B cell (primary cell): ENCODE measurements at regions not wholly inside any gene's neighbourhood (a gene's known extent, or its start where the extent isn't known, plus 50 kb on each side); places are given as distances from the start of the nearest gene placed in this dataset.
"Not testable (repeated sequence)": the region's sequence is repeated elsewhere in the genome, so short reads cannot be mapped to it uniquely, and the experiment has no call there.

Experiments used
- ATAC-seq: fragments of 200-7000 bp; cut with Tn5 transposase; one replicate; pipeline ENCODE4 v1.10.0; 2021; ENCODE audit warnings: low read depth, mild to moderate bottlenecking, moderate number of reproducible peaks, moderate library complexity
- CTCF ChIA-PET: fragments of 350-600 bp; sonication (Branson Sonifier 250); formaldehyde crosslinking; loops from one replicate; lab custom pipeline; 2021; ENCODE audit warnings: antibody characterized with exemption, inconsistent platforms; lab: Charles Lee
- POLR2A ChIA-PET: fragments of 350-600 bp; sonication (Branson Sonifier 250); formaldehyde crosslinking; loops from one replicate; lab custom pipeline; 2021; ENCODE audit warnings: antibody characterized with exemption; lab: Charles Lee
- DNase-seq: peaks from one replicate; pipeline ENCODE4 v3.0.0; 2013
- H2AFZ ChIP-seq: 2 replicates; pipeline ENCODE4 v1.6.1; 2012; ENCODE audit warnings: mild to moderate bottlenecking, low read depth, low read length; ENCODE audit not compliant: insufficient read depth, poor library complexity, severe bottlenecking
- H3K27ac ChIP-seq, 2 donors: 1 replicate in 1 of 2; 2 replicates in 1 of 2; pipeline ENCODE4 v1.5.1; 2012 to 2013; ENCODE audit warnings: low read length in 2 of 2, mild to moderate bottlenecking in 2 of 2, moderate library complexity in 1 of 2
- H3K27me3 ChIP-seq, 4 experiments: fragments of 200-600 bp in 1 of 4; sonication (generic) in 1 of 4; replicated peaks in 1 of 4; 1 replicate in 2 of 4; 2 replicates in 2 of 4; pipeline versions ENCODE4 v1.6.1 to v1.7.0; 2013 to 2016; ENCODE audit warnings: low read length in 3 of 4, mild to moderate bottlenecking in 2 of 4, mixed read lengths in 1 of 4, moderate library complexity in 1 of 4; ENCODE audit not compliant: insufficient read depth in 4 of 4, control insufficient read depth in 3 of 4; ENCODE audit errors: control extremely low read depth in 1 of 4
- H3K36me3 ChIP-seq, 2 experiments: replicated peaks in 1 of 2; 1 replicate in 1 of 2; 2 replicates in 1 of 2; pipeline versions ENCODE4 v1.6.1 to v1.7.1; 2013; ENCODE audit warnings: low read length in 1 of 2; ENCODE audit not compliant: insufficient read depth in 2 of 2, control insufficient read depth in 1 of 2; ENCODE audit errors: control extremely low read depth in 1 of 2, extremely low read depth in 1 of 2
- H3K4me1 ChIP-seq, 2 donors: fragments of 200-600 bp in 1 of 2; sonication (generic) in 1 of 2; 1 replicate in 1 of 2; 2 replicates in 1 of 2; pipeline versions ENCODE4 v1.5.1 to v1.6.1; 2013 to 2017; ENCODE audit warnings: low read length in 2 of 2; ENCODE audit not compliant: control insufficient read depth in 2 of 2, insufficient read depth in 2 of 2
- H3K4me2 ChIP-seq: replicated peaks from 2 replicates; pipeline ENCODE3; 2012; ENCODE audit warnings: mild to moderate bottlenecking, low read depth, low read length; ENCODE audit not compliant: poor library complexity, severe bottlenecking
- H3K4me3 ChIP-seq, 5 experiments: fragments of 200-600 bp in 1 of 5; sonication (generic) in 1 of 5; 1 replicate in 3 of 5; 2 replicates in 2 of 5; pipeline versions ENCODE4 v1.5.1 to v1.7.0; 2011 to 2016; ENCODE audit warnings: low read length in 4 of 5, mild to moderate bottlenecking in 4 of 5, low read depth in 2 of 5, control low read depth in 1 of 5, moderate library complexity in 1 of 5; ENCODE audit not compliant: insufficient read depth in 1 of 5; ENCODE audit errors: control extremely low read depth in 1 of 5, extremely low read depth in 1 of 5
- H3K79me2 ChIP-seq: fragments of 200-600 bp; sonication (generic); one replicate; pipeline ENCODE4 v1.6.0; 2016; ENCODE audit warnings: low read length; ENCODE audit not compliant: control insufficient read depth, insufficient read depth
- H3K9ac ChIP-seq: fragments of 200-600 bp; sonication (generic); 2 replicates; pipeline ENCODE4 v1.6.1; 2017; ENCODE audit warnings: mild to moderate bottlenecking, low read length, moderate library complexity
- H3K9me3 ChIP-seq, 3 donors: one replicate each; pipeline versions ENCODE4 v1.6.1 to v1.7.1; 2013; ENCODE audit warnings: low read length in 2 of 3; ENCODE audit not compliant: control insufficient read depth in 2 of 3, insufficient read depth in 1 of 3; ENCODE audit errors: control extremely low read depth in 1 of 3
- H4K20me1 ChIP-seq: 2 replicates; pipeline ENCODE4 v1.6.0; 2012; ENCODE audit warnings: mild to moderate bottlenecking, low read length; ENCODE audit not compliant: insufficient read depth, control insufficient read depth, poor library complexity, severe bottlenecking
- H3K27ac Mint-ChIP-seq: one replicate; pipeline ENCODE4 v1.8.0; 2021; ENCODE audit warnings: mixed read lengths
- H3K27me3 Mint-ChIP-seq: one replicate; pipeline ENCODE4 v1.8.0; 2021; ENCODE audit warnings: mixed read lengths
- H3K4me1 Mint-ChIP-seq: one replicate; pipeline ENCODE4 v1.8.0; 2021; ENCODE audit warnings: mixed read lengths
- H3K4me3 Mint-ChIP-seq: one replicate; pipeline ENCODE4 v1.8.0; 2021; ENCODE audit warnings: mixed read lengths
- H3K9me3 Mint-ChIP-seq: one replicate; pipeline ENCODE4 v1.8.0; 2022; ENCODE audit warnings: mixed read lengths; ENCODE audit not compliant: insufficient read depth
- EZH2 ChIP-seq: IDR thresholded peaks from 2 replicates; pipeline ENCODE4 v1.6.1; 2012; ENCODE audit warnings: borderline replicate concordance, low read depth, mild to moderate bottlenecking, moderate library complexity, low read length; ENCODE audit not compliant: insufficient read depth, poor library complexity, severe bottlenecking
- WGBS: methylation state at CpG from one replicate; pipeline ENCODE4 v1.1.5; 2013; ENCODE audit warnings: missing lambda C conversion rate; ENCODE audit not compliant: insufficient coverage; 5-methylcytosine and 5-hydroxymethylcytosine counted together
- intact Hi-C: fragments of 100-400 bp; cut with micrococcal nuclease; formaldehyde crosslinking; loops from one replicate; pipeline ENCODE4 v1.10.0; 2022
- TF ChIP-seq, protein P1 (sequence below): fragments of 200-600 bp; IDR thresholded peaks from one replicate; pipeline ENCODE4 v1.8.0; 2022; ENCODE audit warnings: antibody characterized with exemption, mild to moderate bottlenecking

DNA sequence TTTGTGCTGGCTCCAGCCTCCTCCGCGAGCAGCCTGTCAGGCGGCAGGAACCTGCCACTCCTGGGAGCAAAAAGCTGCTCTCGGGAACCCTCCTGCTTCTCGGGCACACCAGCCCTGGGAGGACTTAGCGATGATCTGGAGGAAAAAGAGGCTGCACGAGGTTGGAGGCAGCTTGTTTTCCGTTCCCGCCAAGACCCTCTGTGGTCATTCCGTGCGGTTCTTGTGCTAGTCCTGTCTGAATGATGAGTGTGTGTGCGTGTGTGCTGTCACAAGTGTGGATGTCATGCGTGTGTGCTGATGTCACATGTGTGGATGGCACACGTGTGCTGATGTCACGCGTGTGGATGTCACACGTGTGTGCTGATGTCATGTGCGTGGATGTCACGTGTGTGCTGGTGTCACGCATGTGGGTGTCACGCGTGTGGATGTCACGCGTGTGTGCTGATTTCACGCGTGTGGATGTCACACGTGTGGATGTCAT is 150.0 kb downstream of the NPIPB11 start:
- no peak overlapping the region for H3K4me2 ChIP-seq
- H3K9me3 Mint-ChIP-seq, result no peaks in the 10 kb centered on the region
- no peaks in the 10 kb centered on the region for H3K79me2 ChIP-seq
- no peaks in the 10 kb centered on the region for H3K4me1 ChIP-seq
- intact Hi-C loops, result no loop called here
- CTCF ChIA-PET, result no interaction called here
- DNase-seq (no peak), ATAC-seq (no peak)
- H3K4me1 Mint-ChIP-seq, result no peaks in the 10 kb centered on the region
- H4K20me1 ChIP-seq, result no peaks in the 10 kb centered on the region
- no peak overlapping the region for H2AFZ ChIP-seq
- TF ChIP-seq EZH2, result no peak
- TF ChIP-seq, protein P1, sequence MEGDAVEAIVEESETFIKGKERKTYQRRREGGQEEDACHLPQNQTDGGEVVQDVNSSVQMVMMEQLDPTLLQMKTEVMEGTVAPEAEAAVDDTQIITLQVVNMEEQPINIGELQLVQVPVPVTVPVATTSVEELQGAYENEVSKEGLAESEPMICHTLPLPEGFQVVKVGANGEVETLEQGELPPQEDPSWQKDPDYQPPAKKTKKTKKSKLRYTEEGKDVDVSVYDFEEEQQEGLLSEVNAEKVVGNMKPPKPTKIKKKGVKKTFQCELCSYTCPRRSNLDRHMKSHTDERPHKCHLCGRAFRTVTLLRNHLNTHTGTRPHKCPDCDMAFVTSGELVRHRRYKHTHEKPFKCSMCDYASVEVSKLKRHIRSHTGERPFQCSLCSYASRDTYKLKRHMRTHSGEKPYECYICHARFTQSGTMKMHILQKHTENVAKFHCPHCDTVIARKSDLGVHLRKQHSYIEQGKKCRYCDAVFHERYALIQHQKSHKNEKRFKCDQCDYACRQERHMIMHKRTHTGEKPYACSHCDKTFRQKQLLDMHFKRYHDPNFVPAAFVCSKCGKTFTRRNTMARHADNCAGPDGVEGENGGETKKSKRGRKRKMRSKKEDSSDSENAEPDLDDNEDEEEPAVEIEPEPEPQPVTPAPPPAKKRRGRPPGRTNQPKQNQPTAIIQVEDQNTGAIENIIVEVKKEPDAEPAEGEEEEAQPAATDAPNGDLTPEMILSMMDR, result no peak
- no peak overlapping the region for H3K4me3 Mint-ChIP-seq
- no peak overlapping the region for H3K27ac ChIP-seq
- H3K36me3 ChIP-seq, result no peaks in the 10 kb centered on the region
- POLR2A ChIA-PET, result no interaction called here
- no peak overlapping the region for H3K4me3 ChIP-seq
- no peak overlapping the region for H3K9ac ChIP-seq
- no peaks in the 10 kb centered on the region for H3K27me3 Mint-ChIP-seq
- 96% methylated on average over 27 of the region's 27 CpGs for WGBS
- no peaks in the 10 kb centered on the region for H3K27me3 ChIP-seq
- H3K27ac Mint-ChIP-seq, result no peak overlapping the region
- H3K9me3 ChIP-seq, result peaks cover 0 to 10% (median 0%) of the 10 kb centered on the region in 3 donors

- POLR2A ChIA-PET, intact Hi-C loops, CTCF ChIA-PET, DNase-seq, H3K4me3 ChIP-seq, H3K4me2 ChIP-seq, H3K36me3 ChIP-seq, H3K4me3 Mint-ChIP-seq, H3K27ac ChIP-seq, H3K27me3 Mint-ChIP-seq, H4K20me1 ChIP-seq, H3K79me2 ChIP-seq, H3K4me1 Mint-ChIP-seq, H3K27me3 ChIP-seq, H2AFZ ChIP-seq, H3K27ac Mint-ChIP-seq, ATAC-seq, H3K4me1 ChIP-seq, H3K9ac ChIP-seq, H3K9me3 Mint-ChIP-seq: not testable (repeated sequence)
- peaks cover 0 to 16% (median 0%) of the 10 kb centered on the region in 3 donors for H3K9me3 ChIP-seq
- WGBS, result 84% methylated on average over 2 of the region's 6 CpGs
Measured at GRCh38 chr16:29255957-29256356, 150.6 kb downstream of the NPIPB11 start.

GRCh38 chr16:29255496-29255796 is 151.1 kb downstream of the NPIPB11 start:
- H3K9ac ChIP-seq, H3K4me1 ChIP-seq, H3K4me2 ChIP-seq, POLR2A ChIA-PET, H3K79me2 ChIP-seq, H3K9me3 Mint-ChIP-seq, H3K27me3 ChIP-seq, H4K20me1 ChIP-seq, H3K4me3 Mint-ChIP-seq, H3K36me3 ChIP-seq, H2AFZ ChIP-seq, H3K27me3 Mint-ChIP-seq, ATAC-seq, DNase-seq, H3K4me1 Mint-ChIP-seq, intact Hi-C loops, CTCF ChIA-PET, H3K27ac ChIP-seq, H3K4me3 ChIP-seq: not testable (repeated sequence)
- 100% methylated on average over 2 of the region's 13 CpGs for WGBS
- peak overlapping the region; percentile 50 for H3K27ac Mint-ChIP-seq
- H3K9me3 ChIP-seq, result peaks cover 0 to 19% (median 0%) of the 10 kb centered on the region in 3 donors
